HG02571 (cell line): ENCODE measurements at regions not wholly inside any gene's neighbourhood (a gene's known extent, or its start where the extent isn't known, plus 50 kb on each side); places are given as distances from the start of the nearest gene placed in this dataset.

Source experiments
- ATAC-seq: cut with Tn5 transposase; IDR thresholded peaks from one replicate; pipeline ENCODE4 v1.9.1; 2021; ENCODE audit warnings: mild to moderate bottlenecking, moderate library complexity; ENCODE audit not compliant: unreplicated experiment

GRCh38 chr2:191512874-191513273 is 165.1 kb upstream of the NABP1 start:
- ATAC-seq: no peak

DNA sequence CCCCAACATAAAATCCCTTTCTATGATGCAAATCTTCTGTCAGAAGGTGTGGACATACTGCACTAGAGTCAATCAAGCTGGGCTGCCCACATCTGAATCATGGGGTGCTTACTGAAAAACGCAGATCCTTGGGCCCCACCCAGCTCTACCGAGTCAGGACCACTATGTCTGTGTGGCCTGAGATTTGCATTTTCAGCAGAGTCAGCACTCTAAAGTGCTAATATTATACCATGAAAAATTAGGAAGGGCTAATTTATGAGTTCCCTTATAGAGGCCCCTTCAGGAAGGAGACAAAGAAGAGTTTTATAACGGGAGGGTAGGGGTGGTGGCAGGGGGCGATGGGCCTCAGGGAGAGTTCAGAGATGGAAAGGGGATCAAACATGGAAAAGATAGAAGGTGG is 163.3 kb upstream of the NABP1 start:
- ATAC-seq: no peak

GRCh38 chr2:191515551-191515950 is 162.4 kb upstream of the NABP1 start:
- no peak for ATAC-seq

DNA sequence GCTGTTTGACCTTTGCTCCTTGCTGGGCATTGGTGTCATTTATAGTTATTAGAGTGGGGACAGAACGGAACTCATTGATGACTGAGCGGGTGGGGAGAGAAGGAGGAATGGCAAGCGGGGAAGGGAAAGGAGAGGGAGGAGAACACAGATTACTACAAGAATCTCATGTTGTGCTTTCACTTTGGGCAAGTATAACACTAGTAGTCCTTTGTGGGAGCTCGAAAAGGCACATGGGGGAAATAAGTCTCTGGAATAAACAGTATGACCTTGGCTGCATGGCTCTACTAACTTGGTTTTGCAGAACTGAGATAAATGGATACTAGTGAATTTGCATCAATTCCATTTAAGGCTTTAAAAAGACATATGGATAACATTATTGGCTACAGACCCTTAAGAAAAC is 161.7 kb upstream of the NABP1 start:
- no peak for ATAC-seq

DNA sequence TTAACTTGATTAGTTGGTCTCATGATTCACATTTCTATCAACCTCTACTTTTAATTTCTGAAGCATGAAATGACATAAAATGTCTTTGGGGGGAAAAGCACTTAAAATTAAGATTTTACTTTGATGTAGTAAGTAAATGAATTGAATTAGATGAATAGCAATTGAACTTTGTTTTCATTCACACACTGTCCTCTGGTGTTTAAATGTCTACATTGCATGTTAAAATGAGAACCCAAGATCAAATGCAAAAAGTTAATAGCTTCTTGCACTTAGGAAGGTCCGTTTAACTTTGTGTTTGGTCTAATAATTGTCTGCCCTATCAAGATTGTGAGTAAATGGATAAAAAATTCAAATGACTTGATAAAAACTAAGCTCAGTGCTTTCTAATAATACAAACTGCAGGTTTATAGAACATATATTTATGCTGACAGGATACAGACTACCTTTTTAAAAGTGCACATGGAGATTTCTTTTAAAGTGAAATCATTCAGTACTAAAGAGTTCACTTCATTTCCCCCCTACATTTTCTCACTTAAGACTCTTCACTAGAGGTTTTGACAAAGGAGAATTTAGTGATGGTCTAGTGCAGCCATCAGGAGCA is 156.2 kb upstream of the NABP1 start:
- no peak for ATAC-seq

DNA sequence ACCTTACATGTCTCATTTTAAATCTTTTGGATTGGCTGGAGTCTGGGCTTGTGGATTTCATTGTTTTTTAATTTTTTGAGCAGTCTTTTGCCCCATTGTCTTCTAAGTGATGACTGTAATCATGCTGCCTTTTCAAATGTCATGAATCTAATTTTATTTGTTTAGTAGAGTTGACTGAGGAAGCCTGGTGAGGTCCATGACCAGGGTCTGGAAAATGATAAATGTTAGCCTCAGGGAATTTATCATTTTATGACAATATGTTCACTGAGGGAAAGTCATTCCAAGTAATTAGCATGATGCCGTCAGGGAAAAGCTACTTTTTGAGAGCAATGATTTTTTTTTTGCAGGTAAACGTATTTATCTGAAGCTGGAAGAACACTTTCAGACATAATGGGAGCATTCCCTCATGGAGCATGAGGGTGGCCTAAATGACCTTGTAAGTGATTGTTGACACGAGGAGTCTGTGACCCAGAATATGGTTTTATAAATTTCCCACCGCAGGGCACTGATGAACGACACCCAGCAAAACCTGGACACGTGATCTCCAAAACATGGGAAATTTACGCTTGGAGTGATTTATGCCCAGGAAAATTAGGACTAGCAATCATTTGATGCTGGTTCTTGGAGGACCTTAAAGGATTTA is 155.3 kb upstream of the NABP1 start:
- no peak for ATAC-seq

GRCh38 chr2:191526091-191526490 is 151.8 kb upstream of the NABP1 start:
- ATAC-seq: no peak

DNA sequence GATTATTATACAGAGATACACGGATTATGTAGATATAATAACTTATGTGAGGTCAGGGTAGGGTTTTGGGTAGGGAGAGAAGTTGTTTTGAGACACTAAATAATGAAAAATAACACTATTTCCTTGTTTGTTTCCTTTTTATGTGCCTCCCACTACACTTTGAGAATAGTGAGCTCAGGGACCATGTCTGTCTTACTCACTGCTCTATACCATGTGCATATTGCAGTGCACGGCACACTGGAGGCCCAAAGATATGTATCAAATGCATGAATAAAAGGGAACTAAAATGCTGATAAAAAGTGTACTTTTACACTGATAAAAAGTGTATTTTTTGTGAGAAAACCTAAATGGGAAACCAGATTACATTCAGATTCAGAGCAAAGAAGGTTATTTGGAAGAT is 151.4 kb upstream of the NABP1 start:
- ATAC-seq: no peak

DNA sequence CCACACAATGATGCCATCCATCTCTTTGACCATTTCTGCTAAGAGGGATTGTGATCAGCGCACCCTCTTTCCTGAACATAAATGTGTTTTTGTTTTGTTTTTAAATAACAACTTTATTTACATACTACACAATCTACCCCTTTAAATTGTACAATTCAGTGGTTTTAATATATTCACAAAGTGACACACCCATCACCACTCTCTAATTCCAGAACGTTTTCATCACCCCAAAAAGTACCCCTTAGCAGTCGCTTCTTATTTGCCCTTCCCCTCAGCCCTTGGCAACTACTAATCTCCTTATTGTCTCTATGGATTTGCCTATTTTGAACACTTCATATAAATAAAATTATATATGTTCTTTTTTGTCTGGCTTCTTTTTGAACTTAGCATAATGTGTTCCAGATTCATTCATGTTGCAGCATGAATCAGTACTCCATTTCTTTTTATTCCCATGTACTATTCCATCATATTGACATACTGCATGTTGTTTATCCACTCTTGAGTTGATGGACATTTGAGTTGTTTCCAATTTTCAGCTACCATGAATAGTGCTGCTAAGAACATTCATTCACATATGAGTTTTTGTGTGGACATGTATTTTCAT is 150.9 kb upstream of the NABP1 start:
- ATAC-seq: no peak

- no peak for ATAC-seq
Observed at GRCh38 chr2:191530618-191531017, 147.3 kb upstream of the NABP1 start.

GRCh38 chr2:191533693-191534180 is 144.2 kb upstream of the NABP1 start:
- no peak for ATAC-seq

DNA sequence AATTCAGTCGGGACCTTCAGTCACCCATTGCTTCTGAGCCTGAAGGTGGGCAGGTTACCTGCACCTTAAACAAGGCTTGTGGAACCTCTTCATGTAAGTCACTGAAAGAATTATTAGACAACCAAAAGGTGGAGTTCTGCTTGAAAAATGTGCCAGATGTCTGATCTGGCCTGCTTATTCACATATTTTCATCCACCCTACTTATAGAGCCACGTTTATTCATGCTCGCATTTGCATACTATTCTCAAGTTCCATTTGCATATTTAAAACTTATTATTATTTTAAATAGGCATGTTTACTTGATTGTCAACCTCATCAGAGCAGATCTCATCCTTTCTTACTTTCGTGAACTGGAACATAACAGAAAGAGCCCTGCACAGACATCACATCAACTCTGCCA is 140.0 kb upstream of the NABP1 start:
- no peak for ATAC-seq

DNA sequence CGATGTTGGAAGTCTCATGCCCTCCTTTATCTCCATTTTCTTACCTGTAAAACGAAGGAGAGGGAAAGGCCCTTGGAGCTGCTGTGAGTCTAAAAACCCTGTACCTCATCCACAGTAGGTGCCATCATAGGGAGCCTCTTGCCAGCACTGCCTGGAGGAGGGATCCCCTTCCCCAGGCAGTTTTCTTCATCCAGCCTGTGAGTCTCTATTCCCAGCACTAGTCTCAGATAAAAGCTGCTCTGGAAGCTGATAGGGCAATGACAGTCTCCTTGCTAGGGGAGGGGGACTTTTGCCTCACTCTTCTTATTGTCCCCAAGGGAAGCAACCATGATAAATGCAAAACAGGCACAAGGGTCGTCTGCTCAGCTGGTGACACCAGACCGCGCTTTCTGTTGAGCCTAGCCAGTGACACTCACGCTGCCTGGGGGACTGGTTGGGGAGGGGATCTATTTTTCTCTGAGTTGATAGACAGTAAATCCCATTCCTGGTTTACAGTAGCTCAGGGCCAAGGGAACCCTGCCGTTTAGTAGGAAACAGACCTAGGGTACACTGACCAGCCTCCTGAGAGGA is 139.5 kb upstream of the NABP1 start:
- ATAC-seq: no peak

- no peak for ATAC-seq
Observed at GRCh38 chr2:191539068-191539467, 138.9 kb upstream of the NABP1 start.

DNA sequence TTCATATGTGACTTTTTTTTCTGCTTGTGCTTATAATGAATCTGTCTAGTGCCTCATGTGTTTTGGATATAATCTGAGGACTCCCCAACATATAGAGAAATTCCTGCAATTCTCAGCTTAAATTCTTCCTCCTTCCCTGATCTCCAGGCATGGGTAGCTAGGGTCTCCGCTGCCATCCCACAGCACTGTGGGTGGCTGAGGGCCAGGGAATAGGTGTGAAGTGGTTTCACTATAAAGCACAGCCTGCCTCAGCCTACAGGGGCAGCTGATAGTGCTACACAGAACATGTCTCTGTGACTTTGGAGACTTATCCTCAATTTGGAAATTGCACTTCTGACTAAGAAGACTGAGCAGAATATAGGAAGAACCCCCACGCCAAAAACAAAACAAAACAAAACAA is 137.3 kb upstream of the NABP1 start:
- no peak for ATAC-seq

DNA sequence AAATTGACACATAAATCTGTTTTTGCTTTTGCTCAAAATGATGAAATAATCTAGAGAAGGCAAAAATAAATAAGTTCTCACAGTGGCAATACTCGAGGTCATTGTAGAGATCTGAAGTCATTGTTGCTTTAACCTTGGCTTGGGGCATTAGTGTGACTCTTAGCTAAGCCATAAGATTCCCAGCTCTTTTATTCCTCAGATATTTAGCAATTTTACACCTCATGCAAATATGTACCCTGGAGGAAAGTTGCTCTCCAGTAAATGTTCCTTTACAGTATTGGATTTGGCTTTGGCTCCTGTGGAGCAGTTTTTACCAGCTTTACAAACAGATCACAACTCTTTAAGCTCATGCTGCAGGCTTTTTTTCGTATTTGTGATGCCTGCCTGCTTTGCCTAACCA is 134.2 kb upstream of the NABP1 start:
- no peak for ATAC-seq

DNA sequence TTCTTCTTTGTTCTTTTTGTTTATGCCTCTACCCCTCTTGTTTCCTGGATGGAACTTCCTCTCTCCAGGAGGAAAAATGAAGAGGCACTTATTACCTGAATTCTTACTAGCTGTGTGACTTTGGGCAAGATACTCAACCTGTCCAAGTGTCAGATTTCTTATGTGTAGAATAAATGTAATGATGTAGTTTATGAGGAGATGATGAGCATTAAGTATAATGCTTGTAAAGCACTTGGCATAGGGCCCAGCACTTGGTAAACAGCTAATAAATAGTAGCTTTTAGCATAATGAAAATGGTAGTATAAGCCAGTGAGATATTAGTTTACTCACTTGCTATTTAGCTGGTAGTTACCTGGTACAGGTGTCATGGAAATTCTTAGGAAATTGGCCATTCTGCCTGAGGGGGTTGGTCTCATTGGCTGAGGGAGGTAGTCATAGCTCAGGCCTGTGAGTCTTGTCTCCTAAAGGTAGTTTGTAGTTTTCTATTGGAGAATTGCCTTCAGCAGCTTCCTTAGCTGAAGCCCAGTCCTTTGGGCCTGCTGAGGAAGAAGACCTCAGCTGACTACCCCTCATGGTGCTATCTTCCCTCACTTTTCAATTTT is 133.4 kb upstream of the NABP1 start:
- ATAC-seq: no peak

DNA sequence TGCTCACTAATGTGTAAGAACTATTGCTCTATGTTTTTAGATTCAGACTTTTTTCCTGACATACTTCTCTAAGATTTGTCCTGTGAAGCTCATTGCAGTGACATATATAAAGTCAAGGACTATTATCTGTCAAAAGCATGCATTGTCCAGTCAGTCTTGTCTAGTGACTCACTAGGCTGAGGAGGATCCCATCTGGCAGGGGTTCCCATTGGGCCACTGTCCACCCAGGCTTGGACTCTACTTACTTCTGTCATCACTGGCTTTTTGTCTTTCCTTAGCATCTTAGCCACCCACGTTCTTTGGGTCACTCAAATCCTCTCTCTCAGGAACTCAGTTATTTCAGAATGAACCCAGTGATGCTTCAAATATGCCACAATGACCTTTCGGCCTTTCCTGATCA is 132.6 kb upstream of the NABP1 start:
- ATAC-seq: no peak

GRCh38 chr2:191552066-191552465 is 125.9 kb upstream of the NABP1 start:
- ATAC-seq: no peak

DNA sequence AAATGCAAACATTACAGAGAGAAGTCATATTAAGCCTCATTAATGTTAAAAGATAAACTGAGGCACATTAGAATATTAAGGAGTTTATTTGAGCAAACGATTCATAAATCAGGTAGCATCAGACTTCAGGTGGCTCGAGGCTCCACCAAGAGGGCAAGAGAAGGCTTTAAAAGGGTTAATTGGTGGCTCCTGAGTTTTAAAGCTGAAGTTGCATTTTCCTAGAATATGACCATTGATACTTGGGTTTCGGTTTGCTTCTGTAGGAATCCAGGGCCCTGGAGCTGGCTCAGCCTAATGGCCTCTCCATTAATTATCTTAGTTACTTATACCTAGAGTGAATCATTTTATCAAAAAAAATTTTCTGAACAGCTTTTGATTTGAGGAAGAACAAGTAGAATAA is 123.7 kb upstream of the NABP1 start:
- no peak for ATAC-seq

- ATAC-seq: peak; percentile 87
Observed at GRCh38 chr2:191555092-191555742, 122.7 kb upstream of the NABP1 start.
